CD4-positive, alpha-beta T cell treated with Interleukin-15 for 1 hour (primary cell): ENCODE measurements at regions not wholly inside any gene's neighbourhood (a gene's known extent, or its start where the extent isn't known, plus 50 kb on each side); places are given as distances from the start of the nearest gene placed in this dataset.
"Not testable (repeated sequence)": the region's sequence is repeated elsewhere in the genome, so short reads cannot be mapped to it uniquely, and the experiment has no call there.

ENCODE experiments used
- DNase-seq: peaks from one replicate; pipeline ENCODE4 v3.0.0-alpha.2; 2020

GRCh38 chr2:89797320-89798038 is 1106.0 kb downstream of the RPIA start:
- DNase-seq, result no peak

GRCh38 chr2:89801207-89801606 is 1109.7 kb downstream of the RPIA start:
- not testable (repeated sequence) for DNase-seq

GRCh38 chr2:89806363-89806762 is 1114.9 kb downstream of the RPIA start:
- not testable (repeated sequence) for DNase-seq

- no peak for DNase-seq
These were observed 1119.8 kb downstream of the RPIA start for GRCh38 chr2:89811295-89811694.

- not testable (repeated sequence) for DNase-seq
These were observed 1120.4 kb downstream of the RPIA start for GRCh38 chr2:89811910-89812309.

- DNase-seq, result not testable (repeated sequence)
These were observed 1122.9 kb downstream of the RPIA start for GRCh38 chr2:89814359-89814758.

- DNase-seq, result no peak
These were observed 1127.4 kb downstream of the RPIA start for GRCh38 chr2:89818873-89819272.

GRCh38 chr2:89819809-89820208 is 1128.3 kb downstream of the RPIA start:
- DNase-seq, result no peak

GRCh38 chr2:89820248-89820647 is 1128.8 kb downstream of the RPIA start:
- DNase-seq, result no peak

- no peak for DNase-seq
These were observed 1130.0 kb downstream of the RPIA start for GRCh38 chr2:89821455-89821945.

GRCh38 chr2:89822342-89822741 is 1130.9 kb downstream of the RPIA start:
- not testable (repeated sequence) for DNase-seq

GRCh38 chr2:89823556-89823955 is 1132.1 kb downstream of the RPIA start:
- DNase-seq, result no peak

GRCh38 chr2:89825034-89825433 is 1133.6 kb downstream of the RPIA start:
- no peak for DNase-seq

- not testable (repeated sequence) for DNase-seq
These were observed 1135.3 kb downstream of the RPIA start for GRCh38 chr2:89826741-89827140.

GRCh38 chr2:89827829-89828228 is 1136.4 kb downstream of the RPIA start:
- DNase-seq, result not testable (repeated sequence)

GRCh38 chr2:89828416-89828815 is 1136.9 kb downstream of the RPIA start:
- DNase-seq, result not testable (repeated sequence)

- DNase-seq, result not testable (repeated sequence)
These were observed 1137.6 kb downstream of the RPIA start for GRCh38 chr2:89828961-89829631.

- DNase-seq, result no peak
These were observed 1138.4 kb downstream of the RPIA start for GRCh38 chr2:89829828-89830227.

GRCh38 chr2:89830341-89831218 is 1139.1 kb downstream of the RPIA start:
- not testable (repeated sequence) for DNase-seq

GRCh38 chr2:89831641-89832498 is 1140.4 kb downstream of the RPIA start:
- DNase-seq, result no peak

- DNase-seq, result no peak
These were observed 1141.8 kb downstream of the RPIA start for GRCh38 chr2:89833116-89833779.

GRCh38 chr2:89833780-89834117 is 1142.3 kb downstream of the RPIA start:
- DNase-seq, result no peak
